WTC11 (cell line): ENCODE measurements at regions not wholly inside any gene's neighbourhood (a gene's known extent, or its start where the extent isn't known, plus 50 kb on each side); places are given as distances from the start of the nearest gene placed in this dataset.

Experiments
- ATAC-seq: fragments of 200-7000 bp; cut with Tn5 transposase; 2 replicates; pipeline ENCODE4 v1.10.0; 2021; ENCODE audit warnings: mild to moderate bottlenecking, moderate library complexity
- CTCF ChIA-PET: fragments of 300-600 bp; sonication (Branson Sonifier 250); formaldehyde crosslinking; loops from one replicate; lab custom pipeline; 2021; ENCODE audit warnings: antibody characterized with exemption; lab: Charles Lee
- POLR2A ChIA-PET: fragments of 350-600 bp; sonication (Branson Sonifier 250); formaldehyde crosslinking; loops from one replicate; lab custom pipeline; 2021; ENCODE audit warnings: antibody characterized with exemption; lab: Charles Lee
- DNase-seq: peaks from one replicate; pipeline ENCODE4 v3.0.0; 2021; ENCODE audit warnings: low spot score
- H3K27ac Mint-ChIP-seq: 2 replicates; pipeline ENCODE4 v1.8.0; 2021; ENCODE audit warnings: mixed read lengths
- H3K27me3 Mint-ChIP-seq: 2 replicates; pipeline ENCODE4 v1.8.0; 2021; ENCODE audit warnings: low read depth, mild to moderate bottlenecking, moderate library complexity, mixed read lengths
- H3K36me3 Mint-ChIP-seq: 2 replicates; pipeline ENCODE4 v1.8.0; 2021; ENCODE audit warnings: mixed read lengths
- H3K4me1 Mint-ChIP-seq: 2 replicates; pipeline ENCODE4 v1.8.0; 2022; ENCODE audit warnings: mixed read lengths
- H3K4me3 Mint-ChIP-seq: 2 replicates; pipeline ENCODE4 v1.8.0; 2021; ENCODE audit warnings: mild to moderate bottlenecking, moderate library complexity, mixed read lengths
- H3K9me3 Mint-ChIP-seq: 2 replicates; pipeline ENCODE4 v1.8.0; 2021; ENCODE audit warnings: mixed read lengths
- ATF1 ChIP-seq: sonication (generic); formaldehyde crosslinking; IDR thresholded peaks from 2 replicates; pipeline ENCODE4 v1.8.1; 2023; ENCODE audit warnings: mild to moderate bottlenecking, moderate library complexity, missing genetic modification reagents
- CBFB ChIP-seq: sonication (generic); formaldehyde crosslinking; IDR thresholded peaks from 2 replicates; pipeline ENCODE4 v1.8.1; 2022; ENCODE audit warnings: mild to moderate bottlenecking, low read depth, missing genetic modification reagents
- ESRRA ChIP-seq: sonication (generic); formaldehyde crosslinking; IDR thresholded peaks from 2 replicates; pipeline ENCODE4 v1.8.1; 2022; ENCODE audit warnings: mild to moderate bottlenecking, missing genetic modification reagents, borderline replicate concordance
- GRHL2 ChIP-seq: fragments of 250-450 bp; sonication (Bioruptor Pico); IDR thresholded peaks from 2 replicates; pipeline ENCODE4 v1.8.0; 2022; ENCODE audit warnings: mild to moderate bottlenecking, moderate library complexity; ENCODE audit not compliant: insufficient replicate concordance, severe bottlenecking
- HMGA2 ChIP-seq: fragments of 250-450 bp; sonication (Bioruptor Pico); IDR thresholded peaks from 2 replicates; pipeline ENCODE4 v1.4.0; 2021; ENCODE audit warnings: mild to moderate bottlenecking, moderate library complexity
- IRF2 ChIP-seq: sonication (generic); formaldehyde crosslinking; IDR thresholded peaks from 2 replicates; pipeline ENCODE4 v1.8.0; 2022; ENCODE audit warnings: low read depth, missing genetic modification reagents, borderline replicate concordance
- NFATC4 ChIP-seq: fragments of 250-450 bp; sonication (Bioruptor Pico); IDR thresholded peaks from 2 replicates; pipeline ENCODE4 v1.9.0; 2021; ENCODE audit warnings: mild to moderate bottlenecking
- SMAD4 ChIP-seq: sonication (generic); formaldehyde crosslinking; IDR thresholded peaks from 2 replicates; pipeline ENCODE4 v1.8.0; 2022; ENCODE audit warnings: mild to moderate bottlenecking, missing genetic modification reagents
- ZNF263 ChIP-seq: sonication (generic); formaldehyde crosslinking; IDR thresholded peaks from 2 replicates; pipeline ENCODE4 v1.8.1; 2022; ENCODE audit warnings: low read depth, mild to moderate bottlenecking, moderate library complexity, missing genetic modification reagents
- ZNF423 ChIP-seq: fragments of 250-450 bp; sonication (Bioruptor Pico); IDR thresholded peaks from 2 replicates; pipeline ENCODE4 v2.1.2; 2022; ENCODE audit warnings: mild to moderate bottlenecking, moderate library complexity
- TF ChIP-seq, protein P1 (sequence below): sonication (generic); formaldehyde crosslinking; IDR thresholded peaks from 2 replicates; pipeline ENCODE4 v1.8.0; 2023; ENCODE audit warnings: missing genetic modification reagents, mild to moderate bottlenecking, borderline replicate concordance
- TF ChIP-seq, protein P2 (sequence below): sonication (generic); formaldehyde crosslinking; IDR thresholded peaks from 2 replicates; pipeline ENCODE4 v1.8.0; 2022; ENCODE audit warnings: missing genetic modification reagents
- TF ChIP-seq, protein P3 (sequence below): sonication (generic); formaldehyde crosslinking; IDR thresholded peaks from 2 replicates; pipeline ENCODE4 v1.8.1; 2023; ENCODE audit warnings: mild to moderate bottlenecking, missing genetic modification reagents
- TF ChIP-seq, protein P4 (sequence below): sonication (generic); formaldehyde crosslinking; IDR thresholded peaks from 2 replicates; pipeline ENCODE4 v1.8.0; 2022; ENCODE audit warnings: mild to moderate bottlenecking, missing genetic modification reagents
- TF ChIP-seq, protein P5 (sequence below): fragments of 250-450 bp; sonication (Bioruptor Pico); IDR thresholded peaks from 2 replicates; pipeline ENCODE4 v2.1.2; 2022; ENCODE audit warnings: mild to moderate bottlenecking, moderate library complexity
- TF ChIP-seq, protein P6 (sequence below): fragments of 250-450 bp; sonication (Bioruptor Pico); IDR thresholded peaks from 2 replicates; pipeline ENCODE4 v1.9.0; 2021; ENCODE audit warnings: mild to moderate bottlenecking, borderline replicate concordance
- TF ChIP-seq, protein P7 (sequence below): sonication (generic); formaldehyde crosslinking; IDR thresholded peaks from 2 replicates; pipeline ENCODE4 v1.8.1; 2023; ENCODE audit warnings: mild to moderate bottlenecking, missing genetic modification reagents, moderate library complexity
- TF ChIP-seq, protein P8 (sequence below): sonication (generic); formaldehyde crosslinking; IDR thresholded peaks from 2 replicates; pipeline ENCODE4 v1.8.1; 2022; ENCODE audit warnings: missing genetic modification reagents, borderline replicate concordance

DNA sequence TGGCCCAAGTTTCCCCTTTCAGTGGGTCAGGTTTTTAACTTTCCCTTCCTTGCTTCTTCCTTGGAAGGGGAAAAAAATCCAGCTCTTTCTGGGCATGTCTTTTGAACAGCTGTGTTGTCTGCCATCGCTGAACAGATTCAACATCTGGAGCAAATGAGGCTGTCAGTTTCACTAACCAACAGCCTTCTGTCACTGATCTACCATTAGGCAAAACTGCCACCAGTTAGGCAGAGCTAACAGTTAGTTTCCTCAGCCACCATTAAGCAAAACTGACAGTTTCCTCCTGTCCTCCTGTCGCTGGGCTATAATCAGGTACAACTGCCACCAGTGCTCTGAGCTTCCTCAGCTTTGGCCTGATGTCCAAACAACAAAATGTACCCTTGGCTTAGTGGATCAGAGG, 81.9 kb downstream of the NPTX2 start (continued):
- TF ChIP-seq, protein P1, sequence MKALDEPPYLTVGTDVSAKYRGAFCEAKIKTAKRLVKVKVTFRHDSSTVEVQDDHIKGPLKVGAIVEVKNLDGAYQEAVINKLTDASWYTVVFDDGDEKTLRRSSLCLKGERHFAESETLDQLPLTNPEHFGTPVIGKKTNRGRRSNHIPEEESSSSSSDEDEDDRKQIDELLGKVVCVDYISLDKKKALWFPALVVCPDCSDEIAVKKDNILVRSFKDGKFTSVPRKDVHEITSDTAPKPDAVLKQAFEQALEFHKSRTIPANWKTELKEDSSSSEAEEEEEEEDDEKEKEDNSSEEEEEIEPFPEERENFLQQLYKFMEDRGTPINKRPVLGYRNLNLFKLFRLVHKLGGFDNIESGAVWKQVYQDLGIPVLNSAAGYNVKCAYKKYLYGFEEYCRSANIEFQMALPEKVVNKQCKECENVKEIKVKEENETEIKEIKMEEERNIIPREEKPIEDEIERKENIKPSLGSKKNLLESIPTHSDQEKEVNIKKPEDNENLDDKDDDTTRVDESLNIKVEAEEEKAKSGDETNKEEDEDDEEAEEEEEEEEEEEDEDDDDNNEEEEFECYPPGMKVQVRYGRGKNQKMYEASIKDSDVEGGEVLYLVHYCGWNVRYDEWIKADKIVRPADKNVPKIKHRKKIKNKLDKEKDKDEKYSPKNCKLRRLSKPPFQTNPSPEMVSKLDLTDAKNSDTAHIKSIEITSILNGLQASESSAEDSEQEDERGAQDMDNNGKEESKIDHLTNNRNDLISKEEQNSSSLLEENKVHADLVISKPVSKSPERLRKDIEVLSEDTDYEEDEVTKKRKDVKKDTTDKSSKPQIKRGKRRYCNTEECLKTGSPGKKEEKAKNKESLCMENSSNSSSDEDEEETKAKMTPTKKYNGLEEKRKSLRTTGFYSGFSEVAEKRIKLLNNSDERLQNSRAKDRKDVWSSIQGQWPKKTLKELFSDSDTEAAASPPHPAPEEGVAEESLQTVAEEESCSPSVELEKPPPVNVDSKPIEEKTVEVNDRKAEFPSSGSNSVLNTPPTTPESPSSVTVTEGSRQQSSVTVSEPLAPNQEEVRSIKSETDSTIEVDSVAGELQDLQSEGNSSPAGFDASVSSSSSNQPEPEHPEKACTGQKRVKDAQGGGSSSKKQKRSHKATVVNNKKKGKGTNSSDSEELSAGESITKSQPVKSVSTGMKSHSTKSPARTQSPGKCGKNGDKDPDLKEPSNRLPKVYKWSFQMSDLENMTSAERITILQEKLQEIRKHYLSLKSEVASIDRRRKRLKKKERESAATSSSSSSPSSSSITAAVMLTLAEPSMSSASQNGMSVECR, result no peak
- TF ChIP-seq, protein P2, sequence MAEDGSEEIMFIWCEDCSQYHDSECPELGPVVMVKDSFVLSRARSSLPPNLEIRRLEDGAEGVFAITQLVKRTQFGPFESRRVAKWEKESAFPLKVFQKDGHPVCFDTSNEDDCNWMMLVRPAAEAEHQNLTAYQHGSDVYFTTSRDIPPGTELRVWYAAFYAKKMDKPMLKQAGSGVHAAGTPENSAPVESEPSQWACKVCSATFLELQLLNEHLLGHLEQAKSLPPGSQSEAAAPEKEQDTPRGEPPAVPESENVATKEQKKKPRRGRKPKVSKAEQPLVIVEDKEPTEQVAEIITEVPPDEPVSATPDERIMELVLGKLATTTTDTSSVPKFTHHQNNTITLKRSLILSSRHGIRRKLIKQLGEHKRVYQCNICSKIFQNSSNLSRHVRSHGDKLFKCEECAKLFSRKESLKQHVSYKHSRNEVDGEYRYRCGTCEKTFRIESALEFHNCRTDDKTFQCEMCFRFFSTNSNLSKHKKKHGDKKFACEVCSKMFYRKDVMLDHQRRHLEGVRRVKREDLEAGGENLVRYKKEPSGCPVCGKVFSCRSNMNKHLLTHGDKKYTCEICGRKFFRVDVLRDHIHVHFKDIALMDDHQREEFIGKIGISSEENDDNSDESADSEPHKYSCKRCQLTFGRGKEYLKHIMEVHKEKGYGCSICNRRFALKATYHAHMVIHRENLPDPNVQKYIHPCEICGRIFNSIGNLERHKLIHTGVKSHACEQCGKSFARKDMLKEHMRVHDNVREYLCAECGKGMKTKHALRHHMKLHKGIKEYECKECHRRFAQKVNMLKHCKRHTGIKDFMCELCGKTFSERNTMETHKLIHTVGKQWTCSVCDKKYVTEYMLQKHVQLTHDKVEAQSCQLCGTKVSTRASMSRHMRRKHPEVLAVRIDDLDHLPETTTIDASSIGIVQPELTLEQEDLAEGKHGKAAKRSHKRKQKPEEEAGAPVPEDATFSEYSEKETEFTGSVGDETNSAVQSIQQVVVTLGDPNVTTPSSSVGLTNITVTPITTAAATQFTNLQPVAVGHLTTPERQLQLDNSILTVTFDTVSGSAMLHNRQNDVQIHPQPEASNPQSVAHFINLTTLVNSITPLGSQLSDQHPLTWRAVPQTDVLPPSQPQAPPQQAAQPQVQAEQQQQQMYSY (CRISPR knock-in tag), result no peak
- no peak for TF ChIP-seq GRHL2 (CRISPR knock-in tag)
- TF ChIP-seq CBFB (CRISPR knock-in tag), result no peak
- no peak for TF ChIP-seq NFATC4 (CRISPR knock-in tag)
- TF ChIP-seq, protein P3, sequence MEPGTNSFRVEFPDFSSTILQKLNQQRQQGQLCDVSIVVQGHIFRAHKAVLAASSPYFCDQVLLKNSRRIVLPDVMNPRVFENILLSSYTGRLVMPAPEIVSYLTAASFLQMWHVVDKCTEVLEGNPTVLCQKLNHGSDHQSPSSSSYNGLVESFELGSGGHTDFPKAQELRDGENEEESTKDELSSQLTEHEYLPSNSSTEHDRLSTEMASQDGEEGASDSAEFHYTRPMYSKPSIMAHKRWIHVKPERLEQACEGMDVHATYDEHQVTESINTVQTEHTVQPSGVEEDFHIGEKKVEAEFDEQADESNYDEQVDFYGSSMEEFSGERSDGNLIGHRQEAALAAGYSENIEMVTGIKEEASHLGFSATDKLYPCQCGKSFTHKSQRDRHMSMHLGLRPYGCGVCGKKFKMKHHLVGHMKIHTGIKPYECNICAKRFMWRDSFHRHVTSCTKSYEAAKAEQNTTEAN (CRISPR knock-in tag), result no peak
- TF ChIP-seq, protein P4, sequence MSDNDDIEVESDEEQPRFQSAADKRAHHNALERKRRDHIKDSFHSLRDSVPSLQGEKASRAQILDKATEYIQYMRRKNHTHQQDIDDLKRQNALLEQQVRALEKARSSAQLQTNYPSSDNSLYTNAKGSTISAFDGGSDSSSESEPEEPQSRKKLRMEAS (CRISPR knock-in tag), result no peak
- no peak for TF ChIP-seq ZNF423
- TF ChIP-seq ATF1 (CRISPR knock-in tag), result no peak

DNA sequence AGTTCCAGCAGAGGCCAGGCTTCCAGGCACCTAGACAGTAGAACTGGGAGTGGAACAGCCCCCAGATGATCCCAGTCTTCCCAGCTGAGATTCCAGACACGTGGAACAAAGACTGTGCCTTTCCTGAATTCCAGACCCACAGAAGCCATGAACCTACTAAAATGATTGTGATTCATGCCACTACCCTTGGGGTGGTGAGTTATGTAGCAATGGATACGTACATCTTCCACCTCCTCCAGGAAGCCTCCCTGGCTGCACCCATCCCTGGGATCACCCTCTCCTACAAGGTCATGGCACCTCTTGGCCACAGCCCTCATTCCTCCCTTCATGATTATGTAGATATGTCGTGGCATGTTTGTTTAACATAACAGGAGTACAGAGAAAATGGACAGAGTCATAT, 83.4 kb downstream of the NPTX2 start:
- ATAC-seq (no peak), DNase-seq (no peak)
- peaks cover 11% of the 10 kb centered on the region for H3K36me3 Mint-ChIP-seq
- H3K9me3 Mint-ChIP-seq, result peaks cover 17% of the 10 kb centered on the region
- H3K27ac Mint-ChIP-seq, result no peak overlapping the region
- no peak overlapping the region for H3K4me3 Mint-ChIP-seq
- no peaks in the 10 kb centered on the region for H3K4me1 Mint-ChIP-seq
- ChIA-PET CTCF (no interaction called here), POLR2A (no interaction called here)
- TF ChIP-seq, protein P5, sequence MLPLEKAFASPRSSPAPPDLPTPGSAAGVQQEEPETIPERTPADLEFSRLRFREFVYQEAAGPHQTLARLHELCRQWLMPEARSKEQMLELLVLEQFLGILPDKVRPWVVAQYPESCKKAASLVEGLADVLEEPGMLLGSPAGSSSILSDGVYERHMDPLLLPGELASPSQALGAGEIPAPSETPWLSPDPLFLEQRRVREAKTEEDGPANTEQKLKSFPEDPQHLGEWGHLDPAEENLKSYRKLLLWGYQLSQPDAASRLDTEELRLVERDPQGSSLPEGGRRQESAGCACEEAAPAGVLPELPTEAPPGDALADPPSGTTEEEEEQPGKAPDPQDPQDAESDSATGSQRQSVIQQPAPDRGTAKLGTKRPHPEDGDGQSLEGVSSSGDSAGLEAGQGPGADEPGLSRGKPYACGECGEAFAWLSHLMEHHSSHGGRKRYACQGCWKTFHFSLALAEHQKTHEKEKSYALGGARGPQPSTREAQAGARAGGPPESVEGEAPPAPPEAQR (CRISPR knock-in tag), result no peak
- TF ChIP-seq, protein P6, sequence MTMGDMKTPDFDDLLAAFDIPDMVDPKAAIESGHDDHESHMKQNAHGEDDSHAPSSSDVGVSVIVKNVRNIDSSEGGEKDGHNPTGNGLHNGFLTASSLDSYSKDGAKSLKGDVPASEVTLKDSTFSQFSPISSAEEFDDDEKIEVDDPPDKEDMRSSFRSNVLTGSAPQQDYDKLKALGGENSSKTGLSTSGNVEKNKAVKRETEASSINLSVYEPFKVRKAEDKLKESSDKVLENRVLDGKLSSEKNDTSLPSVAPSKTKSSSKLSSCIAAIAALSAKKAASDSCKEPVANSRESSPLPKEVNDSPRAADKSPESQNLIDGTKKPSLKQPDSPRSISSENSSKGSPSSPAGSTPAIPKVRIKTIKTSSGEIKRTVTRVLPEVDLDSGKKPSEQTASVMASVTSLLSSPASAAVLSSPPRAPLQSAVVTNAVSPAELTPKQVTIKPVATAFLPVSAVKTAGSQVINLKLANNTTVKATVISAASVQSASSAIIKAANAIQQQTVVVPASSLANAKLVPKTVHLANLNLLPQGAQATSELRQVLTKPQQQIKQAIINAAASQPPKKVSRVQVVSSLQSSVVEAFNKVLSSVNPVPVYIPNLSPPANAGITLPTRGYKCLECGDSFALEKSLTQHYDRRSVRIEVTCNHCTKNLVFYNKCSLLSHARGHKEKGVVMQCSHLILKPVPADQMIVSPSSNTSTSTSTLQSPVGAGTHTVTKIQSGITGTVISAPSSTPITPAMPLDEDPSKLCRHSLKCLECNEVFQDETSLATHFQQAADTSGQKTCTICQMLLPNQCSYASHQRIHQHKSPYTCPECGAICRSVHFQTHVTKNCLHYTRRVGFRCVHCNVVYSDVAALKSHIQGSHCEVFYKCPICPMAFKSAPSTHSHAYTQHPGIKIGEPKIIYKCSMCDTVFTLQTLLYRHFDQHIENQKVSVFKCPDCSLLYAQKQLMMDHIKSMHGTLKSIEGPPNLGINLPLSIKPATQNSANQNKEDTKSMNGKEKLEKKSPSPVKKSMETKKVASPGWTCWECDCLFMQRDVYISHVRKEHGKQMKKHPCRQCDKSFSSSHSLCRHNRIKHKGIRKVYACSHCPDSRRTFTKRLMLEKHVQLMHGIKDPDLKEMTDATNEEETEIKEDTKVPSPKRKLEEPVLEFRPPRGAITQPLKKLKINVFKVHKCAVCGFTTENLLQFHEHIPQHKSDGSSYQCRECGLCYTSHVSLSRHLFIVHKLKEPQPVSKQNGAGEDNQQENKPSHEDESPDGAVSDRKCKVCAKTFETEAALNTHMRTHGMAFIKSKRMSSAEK (CRISPR knock-in tag), result no peak
- TF ChIP-seq ZNF263 (CRISPR knock-in tag) (no peak), IRF2 (CRISPR knock-in tag) (no peak), ESRRA (CRISPR knock-in tag) (no peak), HMGA2 (CRISPR knock-in tag) (no peak), SMAD4 (no peak)
- TF ChIP-seq, protein P7, sequence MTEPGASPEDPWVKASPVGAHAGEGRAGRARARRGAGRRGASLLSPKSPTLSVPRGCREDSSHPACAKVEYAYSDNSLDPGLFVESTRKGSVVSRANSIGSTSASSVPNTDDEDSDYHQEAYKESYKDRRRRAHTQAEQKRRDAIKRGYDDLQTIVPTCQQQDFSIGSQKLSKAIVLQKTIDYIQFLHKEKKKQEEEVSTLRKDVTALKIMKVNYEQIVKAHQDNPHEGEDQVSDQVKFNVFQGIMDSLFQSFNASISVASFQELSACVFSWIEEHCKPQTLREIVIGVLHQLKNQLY, result no peak
- TF ChIP-seq, protein P8, sequence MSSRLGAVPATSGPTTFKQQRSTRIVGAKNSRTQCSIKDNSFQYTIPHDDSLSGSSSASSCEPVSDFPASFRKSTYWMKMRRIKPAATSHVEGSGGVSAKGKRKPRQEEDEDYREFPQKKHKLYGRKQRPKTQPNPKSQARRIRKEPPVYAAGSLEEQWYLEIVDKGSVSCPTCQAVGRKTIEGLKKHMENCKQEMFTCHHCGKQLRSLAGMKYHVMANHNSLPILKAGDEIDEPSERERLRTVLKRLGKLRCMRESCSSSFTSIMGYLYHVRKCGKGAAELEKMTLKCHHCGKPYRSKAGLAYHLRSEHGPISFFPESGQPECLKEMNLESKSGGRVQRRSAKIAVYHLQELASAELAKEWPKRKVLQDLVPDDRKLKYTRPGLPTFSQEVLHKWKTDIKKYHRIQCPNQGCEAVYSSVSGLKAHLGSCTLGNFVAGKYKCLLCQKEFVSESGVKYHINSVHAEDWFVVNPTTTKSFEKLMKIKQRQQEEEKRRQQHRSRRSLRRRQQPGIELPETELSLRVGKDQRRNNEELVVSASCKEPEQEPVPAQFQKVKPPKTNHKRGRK, result no peak
- H3K27me3 Mint-ChIP-seq, result peaks cover 9% of the 10 kb centered on the region
